GM21528 (cell line): ENCODE measurements at regions not wholly inside any gene's neighbourhood (a gene's known extent, or its start where the extent isn't known, plus 50 kb on each side); places are given as distances from the start of the nearest gene placed in this dataset.

ENCODE experiments used
- ATAC-seq: cut with Tn5 transposase; IDR thresholded peaks from one replicate; pipeline ENCODE4 v1.9.1; 2021; ENCODE audit warnings: mild to moderate bottlenecking, moderate library complexity; ENCODE audit not compliant: unreplicated experiment, low FRiP score

GRCh38 chr11:128407962-128408361 is 179.4 kb downstream of the ETS1 start:
- ATAC-seq, result no peak

- ATAC-seq, result no peak
These were observed 181.4 kb downstream of the ETS1 start for GRCh38 chr11:128405714-128406662.

DNA sequence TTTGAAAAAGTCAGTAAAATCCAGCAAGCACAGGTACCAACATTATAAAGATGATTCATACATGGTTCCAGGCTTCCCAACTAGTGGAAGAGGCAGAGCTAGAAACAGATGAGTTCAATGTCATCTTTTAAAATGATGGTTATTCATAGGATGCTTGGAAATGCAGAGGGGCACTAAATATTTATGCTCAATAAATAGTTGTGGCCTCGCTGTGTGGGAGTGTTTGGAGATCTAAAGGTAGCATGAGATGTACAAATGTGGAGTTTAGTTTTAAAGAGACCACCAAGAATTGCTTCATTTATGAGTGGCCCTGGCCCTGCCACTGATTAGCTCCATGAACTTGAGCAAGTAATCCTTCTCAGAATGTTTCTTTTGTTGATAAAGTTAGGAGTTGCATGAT is 182.2 kb downstream of the ETS1 start:
- ATAC-seq, result no peak

GRCh38 chr11:128404437-128404836 is 182.9 kb downstream of the ETS1 start:
- no peak for ATAC-seq

DNA sequence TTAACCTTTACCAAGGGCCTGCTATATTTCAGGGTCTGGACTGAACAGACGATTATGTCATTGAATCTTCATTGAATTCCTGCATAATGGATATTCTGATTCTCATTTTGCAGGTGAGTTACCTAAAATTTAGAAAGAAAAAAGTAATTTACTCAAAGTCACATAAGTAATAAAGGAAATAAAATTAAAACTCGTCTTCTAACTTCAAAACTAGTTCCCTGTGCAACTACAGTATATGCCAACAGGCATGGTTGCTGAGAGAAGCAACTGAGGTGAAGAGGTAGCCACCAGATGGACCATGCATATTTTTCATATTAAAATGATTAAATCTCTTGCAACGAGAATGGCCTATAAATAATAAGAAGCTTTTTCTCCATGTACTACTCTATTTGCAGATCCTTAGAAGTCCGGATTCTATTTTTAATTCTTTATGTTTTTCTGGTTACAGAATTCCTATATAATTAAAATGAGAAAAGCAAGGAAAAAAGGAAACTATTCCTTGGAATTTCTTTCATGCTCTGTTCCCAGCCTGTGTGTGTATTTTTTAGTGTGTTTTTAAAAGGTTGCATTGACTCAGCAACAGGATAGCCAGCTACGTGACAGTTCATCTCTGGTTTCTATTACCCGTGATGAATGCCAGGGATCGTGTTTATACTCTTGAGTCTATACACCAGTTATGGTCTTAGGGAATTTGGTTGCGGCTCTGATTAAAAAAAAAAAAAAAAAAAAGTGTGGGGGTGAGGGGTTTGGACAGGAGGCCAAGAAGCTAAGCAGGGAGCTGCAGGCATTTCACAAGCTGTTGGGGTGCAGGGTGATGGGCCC is 186.8 kb downstream of the ETS1 start:
- no peak for ATAC-seq

- no peak for ATAC-seq
These were observed 187.9 kb downstream of the ETS1 start for GRCh38 chr11:128399251-128400121.

DNA sequence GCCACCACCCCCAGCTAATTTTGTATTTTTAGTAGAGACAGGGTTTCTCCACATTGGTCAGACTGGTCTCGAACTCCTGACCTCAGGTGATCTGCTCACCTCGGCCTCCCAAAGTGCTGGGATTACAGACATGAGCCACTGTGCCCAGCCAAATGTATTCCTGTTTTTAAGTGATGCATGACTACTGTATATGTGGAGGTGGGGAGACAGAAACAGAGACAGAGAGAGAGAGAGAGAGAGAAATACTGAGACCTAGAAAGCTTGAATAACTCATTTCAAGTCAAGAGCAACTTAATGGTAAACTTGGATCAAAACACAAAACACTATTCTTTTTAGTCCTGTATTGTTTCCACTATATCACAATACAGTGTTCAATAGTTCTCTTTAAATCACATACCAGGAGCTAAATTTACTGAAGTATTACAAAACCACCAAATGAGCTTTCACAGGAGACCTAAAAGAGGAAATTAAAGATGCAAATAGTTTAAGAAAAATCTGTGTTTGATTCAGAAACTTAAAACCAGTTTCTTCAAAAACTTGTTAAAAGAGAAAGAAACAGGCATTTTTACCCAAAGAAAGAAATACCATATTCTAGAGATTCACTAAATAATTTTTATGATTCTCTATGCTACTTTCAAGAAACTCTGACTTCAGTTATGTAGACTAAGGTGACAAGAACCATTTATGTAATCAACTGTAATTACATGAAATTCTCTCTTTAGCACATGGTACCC is 188.7 kb downstream of the ETS1 start:
- ATAC-seq, result no peak

GRCh38 chr11:128397362-128397761 is 190.0 kb downstream of the ETS1 start:
- ATAC-seq, result no peak

DNA sequence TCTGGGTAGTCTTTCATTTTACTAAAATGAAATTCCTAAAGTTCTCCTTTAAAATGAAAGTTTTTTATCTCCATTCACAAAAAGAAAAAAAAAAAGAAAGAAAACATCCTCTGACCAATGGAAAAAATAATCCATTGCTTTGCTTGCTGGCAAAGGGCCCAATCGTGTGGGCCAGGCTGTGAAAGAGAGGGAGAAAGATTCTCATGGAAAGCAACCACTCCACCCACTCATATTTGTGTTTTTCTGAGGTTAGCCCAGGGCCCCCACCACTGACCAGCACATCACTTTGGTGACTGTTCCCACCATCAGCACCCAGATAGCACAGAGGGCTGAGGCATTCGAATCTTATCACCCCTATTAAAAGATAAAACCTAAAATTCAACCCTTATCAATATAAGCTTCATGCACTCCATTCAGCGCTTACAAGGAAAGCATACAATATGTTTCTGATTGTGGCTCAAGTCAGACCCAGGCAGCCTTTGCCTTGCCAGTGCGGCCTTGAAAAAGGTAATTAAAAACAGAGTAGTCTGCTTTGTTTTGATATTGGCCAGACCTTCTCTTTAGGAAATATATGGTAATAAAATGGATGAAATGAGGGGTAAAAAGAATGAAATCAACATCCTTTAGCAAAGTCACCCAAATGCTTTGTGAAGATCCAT is 192.8 kb downstream of the ETS1 start:
- ATAC-seq, result no peak

DNA sequence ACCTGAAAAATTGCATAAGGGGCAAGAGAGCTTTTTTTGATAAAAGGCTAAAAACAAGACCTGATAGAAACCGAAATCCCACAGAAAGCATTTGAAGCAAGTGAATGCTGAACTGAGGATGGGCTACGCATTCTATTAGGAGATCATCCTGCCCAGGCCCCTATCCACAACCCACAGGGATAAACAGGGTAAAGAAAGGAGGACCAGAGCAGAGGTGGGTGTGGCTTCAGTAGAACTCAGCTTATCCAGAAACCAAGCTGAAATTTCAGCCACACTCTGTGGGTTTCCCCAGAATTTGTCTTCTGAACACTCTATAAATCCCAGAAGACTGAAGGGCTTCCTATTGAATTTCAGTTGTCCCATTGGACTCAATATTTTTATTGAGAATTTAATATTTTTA is 195.1 kb downstream of the ETS1 start:
- ATAC-seq, result no peak

DNA sequence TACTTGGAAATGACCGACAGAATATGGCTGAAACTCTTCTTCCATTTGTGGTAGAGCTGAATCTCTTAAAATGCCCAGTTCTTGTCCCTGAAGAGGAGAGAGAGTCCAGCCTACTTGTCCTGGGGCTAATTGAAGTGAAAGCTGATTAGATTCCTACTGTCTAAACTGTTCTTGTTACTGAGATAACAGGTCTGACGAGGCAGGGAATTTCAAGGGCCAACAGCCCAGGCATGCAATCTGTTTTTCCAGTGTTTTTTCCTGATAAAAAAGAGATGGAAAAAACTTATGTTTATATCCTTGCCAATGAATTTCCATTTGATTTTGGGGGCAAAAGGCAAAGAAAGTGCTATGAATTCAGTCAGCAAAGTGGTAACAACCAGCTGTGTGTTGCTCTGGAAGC is 195.5 kb downstream of the ETS1 start:
- ATAC-seq, result no peak

DNA sequence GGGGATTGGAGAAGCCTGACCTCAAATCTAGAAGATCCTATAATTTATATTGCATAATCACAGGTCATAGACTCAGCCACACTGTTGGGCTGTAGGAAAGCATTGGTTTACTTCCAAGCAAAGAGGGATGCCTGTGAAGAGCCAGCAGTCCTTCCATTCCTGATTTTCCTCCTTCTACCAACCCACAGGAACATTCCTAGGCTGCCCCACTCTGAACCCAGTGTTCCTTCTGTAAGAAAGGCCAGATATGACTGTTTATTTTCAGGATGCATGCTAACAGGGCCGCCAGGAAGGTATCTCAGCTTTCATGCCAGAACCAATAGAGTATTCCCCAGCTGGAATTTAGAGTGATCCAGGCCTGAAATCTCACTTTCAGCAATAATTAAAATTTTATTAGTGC is 197.1 kb downstream of the ETS1 start:
- ATAC-seq, result no peak

DNA sequence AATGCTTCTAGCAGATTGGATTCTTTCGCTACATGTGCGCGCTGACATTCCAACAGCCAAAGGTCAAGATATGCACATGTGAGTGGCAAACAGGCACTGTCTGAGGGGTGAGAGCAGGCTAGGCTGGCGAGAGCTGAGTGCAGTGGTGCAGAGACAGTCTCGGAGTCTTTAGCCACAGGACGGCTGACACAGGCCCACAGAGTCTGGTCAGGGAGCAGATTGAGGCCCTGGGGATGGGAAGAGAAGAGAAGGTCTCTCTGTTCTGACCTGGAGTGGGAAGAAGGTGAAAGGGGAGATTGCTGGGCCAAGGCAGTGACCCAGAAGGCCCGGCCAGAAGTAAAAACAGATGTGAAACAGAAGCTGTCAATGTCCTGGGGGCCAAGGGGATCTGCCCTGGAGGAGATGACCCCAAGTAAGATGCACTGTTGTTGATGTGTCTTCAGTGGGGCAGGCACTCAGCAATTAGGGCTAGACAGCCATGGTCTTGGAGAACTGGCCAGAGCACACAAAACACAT is 197.8 kb downstream of the ETS1 start:
- no peak for ATAC-seq

DNA sequence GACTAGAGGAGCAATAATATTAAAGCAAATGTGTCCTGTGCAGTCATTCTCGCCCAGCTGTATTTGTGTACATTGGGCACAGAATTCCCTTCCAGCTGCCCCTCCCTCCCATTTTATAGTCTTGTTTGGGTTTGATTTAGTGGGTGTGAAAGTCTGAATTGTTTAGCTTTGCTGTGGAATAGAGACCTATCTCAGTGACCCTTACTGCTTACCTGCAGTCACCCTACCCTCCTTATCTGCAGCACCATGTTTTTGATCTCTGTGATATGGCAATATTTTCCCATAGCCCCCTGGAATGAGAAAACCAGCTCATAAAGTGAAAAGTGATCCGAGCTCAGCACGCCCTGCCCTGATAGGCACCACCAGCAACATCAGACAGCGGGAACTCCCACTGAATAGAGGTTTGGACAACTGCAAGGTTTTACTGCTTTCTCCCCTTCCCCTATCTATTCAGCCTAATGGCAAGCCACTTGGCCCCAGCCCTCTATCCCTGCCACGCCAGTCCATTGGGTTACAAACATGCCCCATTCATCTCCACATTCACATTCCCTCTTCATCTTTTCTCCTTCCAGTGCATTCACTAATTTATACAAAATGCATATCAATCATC is 199.0 kb downstream of the ETS1 start:
- ATAC-seq, result no peak

- no peak for ATAC-seq
These were observed 207.5 kb downstream of the ETS1 start for GRCh38 chr11:128379587-128380580.

DNA sequence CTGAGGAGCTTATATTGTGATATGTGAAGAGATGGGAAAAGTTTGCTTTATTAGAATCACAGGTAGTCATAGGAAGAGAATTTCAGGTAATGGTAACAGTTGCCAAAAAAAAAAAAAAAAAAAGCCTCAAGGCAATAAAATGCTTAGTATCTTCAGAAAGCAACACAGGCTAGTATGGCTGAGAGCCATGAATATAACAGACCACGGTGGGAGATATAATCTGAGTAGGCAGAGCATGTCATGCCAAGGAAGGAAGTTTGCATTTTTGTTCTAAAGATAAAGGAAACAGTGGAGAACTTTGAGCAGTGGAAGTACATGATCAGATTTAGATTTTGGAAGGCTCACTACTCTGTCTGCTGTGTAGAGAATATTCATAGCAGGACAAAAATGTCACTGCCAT is 211.4 kb downstream of the ETS1 start:
- ATAC-seq, result no peak

DNA sequence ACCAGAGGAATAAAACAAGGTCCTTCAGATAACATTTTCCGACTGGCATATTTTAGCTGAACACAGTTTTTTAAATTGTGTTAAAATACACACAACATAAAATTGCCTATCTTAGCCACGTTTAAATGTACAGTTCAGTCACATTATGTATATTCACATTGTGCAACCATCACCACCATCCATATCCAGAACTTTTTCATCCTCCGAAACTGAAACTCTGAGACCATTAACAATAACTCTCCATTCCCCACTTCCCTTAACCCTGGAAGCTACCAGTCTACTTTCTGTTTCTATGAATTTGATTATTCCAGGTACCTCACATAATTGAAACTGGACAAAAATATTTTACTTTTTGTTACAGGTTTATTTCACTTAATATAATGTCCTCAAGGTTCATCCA is 213.3 kb downstream of the ETS1 start:
- no peak for ATAC-seq

DNA sequence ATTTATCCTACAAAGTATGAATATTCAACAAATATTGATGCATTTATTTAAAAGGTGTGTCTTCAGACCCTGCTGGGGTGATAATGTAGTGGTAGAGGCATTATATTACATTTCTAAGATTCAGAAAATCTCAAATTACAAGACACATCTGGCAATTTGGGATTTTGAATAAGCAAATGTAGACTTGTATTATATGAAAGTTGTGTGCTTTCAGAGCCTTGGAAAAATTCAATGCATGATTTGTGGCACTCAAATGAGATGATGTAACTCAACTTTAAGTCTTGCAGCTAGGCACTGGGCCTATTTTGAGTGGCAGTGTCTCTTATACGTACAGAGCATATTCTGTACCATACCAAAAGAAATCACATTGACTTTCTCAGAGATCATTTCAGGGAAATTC is 214.4 kb downstream of the ETS1 start:
- ATAC-seq, result no peak
